ENCODE measurements at regions not wholly inside any gene's neighbourhood (a gene's known extent, or its start where the extent isn't known, plus 50 kb on each side); places are given as distances from the start of the nearest gene placed in this dataset.

- TF ChIP-seq MXI1 (conservative IDR thresholded peaks at IDR 0.05; ENCODE audit: poor library complexity, severe bottlenecking) (no peak), EZH2 (IDR thresholded peaks at IDR 0.05; ENCODE audit: borderline replicate concordance, insufficient read depth, low read length, poor library complexity, severe bottlenecking) (no peak)
- TF ChIP-seq, protein P1, sequence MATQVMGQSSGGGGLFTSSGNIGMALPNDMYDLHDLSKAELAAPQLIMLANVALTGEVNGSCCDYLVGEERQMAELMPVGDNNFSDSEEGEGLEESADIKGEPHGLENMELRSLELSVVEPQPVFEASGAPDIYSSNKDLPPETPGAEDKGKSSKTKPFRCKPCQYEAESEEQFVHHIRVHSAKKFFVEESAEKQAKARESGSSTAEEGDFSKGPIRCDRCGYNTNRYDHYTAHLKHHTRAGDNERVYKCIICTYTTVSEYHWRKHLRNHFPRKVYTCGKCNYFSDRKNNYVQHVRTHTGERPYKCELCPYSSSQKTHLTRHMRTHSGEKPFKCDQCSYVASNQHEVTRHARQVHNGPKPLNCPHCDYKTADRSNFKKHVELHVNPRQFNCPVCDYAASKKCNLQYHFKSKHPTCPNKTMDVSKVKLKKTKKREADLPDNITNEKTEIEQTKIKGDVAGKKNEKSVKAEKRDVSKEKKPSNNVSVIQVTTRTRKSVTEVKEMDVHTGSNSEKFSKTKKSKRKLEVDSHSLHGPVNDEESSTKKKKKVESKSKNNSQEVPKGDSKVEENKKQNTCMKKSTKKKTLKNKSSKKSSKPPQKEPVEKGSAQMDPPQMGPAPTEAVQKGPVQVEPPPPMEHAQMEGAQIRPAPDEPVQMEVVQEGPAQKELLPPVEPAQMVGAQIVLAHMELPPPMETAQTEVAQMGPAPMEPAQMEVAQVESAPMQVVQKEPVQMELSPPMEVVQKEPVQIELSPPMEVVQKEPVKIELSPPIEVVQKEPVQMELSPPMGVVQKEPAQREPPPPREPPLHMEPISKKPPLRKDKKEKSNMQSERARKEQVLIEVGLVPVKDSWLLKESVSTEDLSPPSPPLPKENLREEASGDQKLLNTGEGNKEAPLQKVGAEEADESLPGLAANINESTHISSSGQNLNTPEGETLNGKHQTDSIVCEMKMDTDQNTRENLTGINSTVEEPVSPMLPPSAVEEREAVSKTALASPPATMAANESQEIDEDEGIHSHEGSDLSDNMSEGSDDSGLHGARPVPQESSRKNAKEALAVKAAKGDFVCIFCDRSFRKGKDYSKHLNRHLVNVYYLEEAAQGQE (IDR thresholded peaks at IDR 0.05; ENCODE audit: borderline replicate concordance), result no peak
Measured at GRCh38 chr5:166499447-166500240, 1791.8 kb upstream of the WWC1 start.
